Suprapubic skin (tissue), 3 donors: ENCODE measurements at regions not wholly inside any gene's neighbourhood (a gene's known extent, or its start where the extent isn't known, plus 50 kb on each side); places are given as distances from the start of the nearest gene placed in this dataset.

ENCODE experiments used
- EP300 ChIP-seq: sonication (generic); formaldehyde crosslinking; IDR thresholded peaks from one replicate; pipeline ENCODE4 v1.6.1; 2017; ENCODE audit warnings: antibody characterized with exemption
- POLR2A ChIP-seq, 2 donors: fragments of 450-650 bp; IDR thresholded peaks; one replicate each; pipeline ENCODE4 v1.6.1; 2017; ENCODE audit warnings: antibody characterized with exemption in 2 of 2, mild to moderate bottlenecking in 2 of 2, moderate library complexity in 2 of 2
- TF ChIP-seq, protein P1 (sequence below), 2 donors: fragments of 200-600 bp in 1 of 2; fragments of 450-650 bp in 1 of 2; sonication (generic) in 1 of 2; IDR thresholded peaks; one replicate each; pipeline ENCODE4 v1.5.1; 2016 to 2019; ENCODE audit warnings: antibody characterized with exemption in 2 of 2, mild to moderate bottlenecking in 1 of 2, moderate library complexity in 1 of 2

DNA sequence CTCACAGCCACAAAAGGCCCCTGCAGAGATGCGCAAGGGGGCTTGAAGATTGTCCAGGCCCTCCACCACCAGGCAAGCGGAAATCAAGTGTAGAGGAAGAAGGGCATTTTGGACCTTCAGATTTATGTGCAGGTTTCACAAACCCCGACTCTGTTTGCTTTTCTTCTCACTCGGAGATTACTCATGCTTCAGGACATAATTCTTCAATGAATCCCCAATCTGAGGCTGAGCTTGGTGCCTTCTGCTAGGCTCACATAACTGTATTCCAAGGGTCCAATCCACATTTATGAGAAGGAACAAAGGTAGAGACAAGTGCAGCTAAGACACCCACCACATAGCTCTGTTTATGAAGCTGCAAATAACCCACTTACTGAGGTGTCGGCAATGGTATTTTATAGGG lies 50.6 kb upstream of the NMNAT3 start:
- TF ChIP-seq POLR2A (IDR thresholded peaks at IDR 0.05), result no peak
- TF ChIP-seq, protein P1, sequence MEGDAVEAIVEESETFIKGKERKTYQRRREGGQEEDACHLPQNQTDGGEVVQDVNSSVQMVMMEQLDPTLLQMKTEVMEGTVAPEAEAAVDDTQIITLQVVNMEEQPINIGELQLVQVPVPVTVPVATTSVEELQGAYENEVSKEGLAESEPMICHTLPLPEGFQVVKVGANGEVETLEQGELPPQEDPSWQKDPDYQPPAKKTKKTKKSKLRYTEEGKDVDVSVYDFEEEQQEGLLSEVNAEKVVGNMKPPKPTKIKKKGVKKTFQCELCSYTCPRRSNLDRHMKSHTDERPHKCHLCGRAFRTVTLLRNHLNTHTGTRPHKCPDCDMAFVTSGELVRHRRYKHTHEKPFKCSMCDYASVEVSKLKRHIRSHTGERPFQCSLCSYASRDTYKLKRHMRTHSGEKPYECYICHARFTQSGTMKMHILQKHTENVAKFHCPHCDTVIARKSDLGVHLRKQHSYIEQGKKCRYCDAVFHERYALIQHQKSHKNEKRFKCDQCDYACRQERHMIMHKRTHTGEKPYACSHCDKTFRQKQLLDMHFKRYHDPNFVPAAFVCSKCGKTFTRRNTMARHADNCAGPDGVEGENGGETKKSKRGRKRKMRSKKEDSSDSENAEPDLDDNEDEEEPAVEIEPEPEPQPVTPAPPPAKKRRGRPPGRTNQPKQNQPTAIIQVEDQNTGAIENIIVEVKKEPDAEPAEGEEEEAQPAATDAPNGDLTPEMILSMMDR (IDR thresholded peaks at IDR 0.05), result no peak
- no peak for TF ChIP-seq EP300
